HG02870 (cell line): ENCODE measurements at regions not wholly inside any gene's neighbourhood (a gene's known extent, or its start where the extent isn't known, plus 50 kb on each side); places are given as distances from the start of the nearest gene placed in this dataset.
"Not testable (repeated sequence)": the region's sequence is repeated elsewhere in the genome, so short reads cannot be mapped to it uniquely, and the experiment has no call there.

ENCODE experiments used
- ATAC-seq: cut with Tn5 transposase; IDR thresholded peaks from one replicate; pipeline ENCODE4 v1.9.1; 2021; ENCODE audit warnings: mild to moderate bottlenecking, moderate library complexity; ENCODE audit not compliant: unreplicated experiment

DNA sequence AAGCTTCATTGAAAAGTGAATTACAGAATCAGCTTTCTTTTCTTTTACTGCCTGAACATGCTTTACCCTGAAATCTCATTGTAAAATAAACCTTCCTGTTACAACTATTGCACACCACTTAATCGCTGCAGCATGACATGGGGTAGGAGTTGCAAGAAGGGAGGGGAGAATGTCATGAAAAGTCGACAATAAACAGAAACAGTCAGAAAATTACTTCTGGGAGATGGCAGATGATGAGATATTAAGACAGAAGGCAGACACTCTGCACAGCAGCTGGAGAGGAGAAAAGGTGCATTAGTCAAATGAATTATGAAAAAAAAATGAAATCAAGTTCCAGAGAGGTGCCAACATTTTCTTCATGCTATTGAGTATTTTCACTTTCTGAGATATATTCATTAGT lies 287.7 kb downstream of the PCDH7 start:
- ATAC-seq = no peak

DNA sequence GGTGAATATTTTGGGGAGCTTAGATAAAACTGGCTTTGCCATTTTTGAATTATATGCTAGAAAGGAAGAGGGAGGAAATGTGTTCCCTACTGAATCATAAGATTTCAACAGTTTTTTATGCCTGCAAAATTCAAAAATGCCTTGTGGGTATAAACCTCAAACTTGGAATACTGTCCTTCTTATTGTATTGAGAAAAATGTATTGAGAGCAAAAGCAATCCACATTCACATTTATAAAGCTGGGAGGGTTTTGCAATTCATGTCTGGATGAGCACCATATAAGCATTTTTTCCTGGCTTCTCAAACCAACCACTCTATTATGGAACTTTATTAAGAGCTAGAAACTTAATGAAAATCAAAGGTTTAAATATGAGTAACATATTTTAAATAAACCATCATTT lies 289.8 kb downstream of the PCDH7 start:
- no peak for ATAC-seq

DNA sequence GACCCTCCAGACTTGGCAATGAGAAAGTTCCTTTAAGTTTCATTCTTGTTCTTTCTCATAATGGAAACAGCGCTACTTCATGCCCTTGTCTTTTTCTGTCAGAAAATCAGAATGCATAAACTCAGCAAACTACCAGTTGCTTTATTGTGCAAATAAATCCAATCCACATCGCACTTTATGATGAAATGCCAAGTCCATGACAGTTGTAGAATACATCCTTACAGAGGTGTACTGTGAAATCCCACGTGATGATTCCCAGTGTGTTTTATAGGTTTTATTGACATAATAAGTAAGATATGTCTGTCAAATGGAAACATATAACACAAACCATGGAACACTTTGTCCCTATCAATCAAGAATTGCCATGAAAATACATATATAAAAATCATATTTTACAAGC lies 295.0 kb downstream of the PCDH7 start:
- ATAC-seq = no peak

DNA sequence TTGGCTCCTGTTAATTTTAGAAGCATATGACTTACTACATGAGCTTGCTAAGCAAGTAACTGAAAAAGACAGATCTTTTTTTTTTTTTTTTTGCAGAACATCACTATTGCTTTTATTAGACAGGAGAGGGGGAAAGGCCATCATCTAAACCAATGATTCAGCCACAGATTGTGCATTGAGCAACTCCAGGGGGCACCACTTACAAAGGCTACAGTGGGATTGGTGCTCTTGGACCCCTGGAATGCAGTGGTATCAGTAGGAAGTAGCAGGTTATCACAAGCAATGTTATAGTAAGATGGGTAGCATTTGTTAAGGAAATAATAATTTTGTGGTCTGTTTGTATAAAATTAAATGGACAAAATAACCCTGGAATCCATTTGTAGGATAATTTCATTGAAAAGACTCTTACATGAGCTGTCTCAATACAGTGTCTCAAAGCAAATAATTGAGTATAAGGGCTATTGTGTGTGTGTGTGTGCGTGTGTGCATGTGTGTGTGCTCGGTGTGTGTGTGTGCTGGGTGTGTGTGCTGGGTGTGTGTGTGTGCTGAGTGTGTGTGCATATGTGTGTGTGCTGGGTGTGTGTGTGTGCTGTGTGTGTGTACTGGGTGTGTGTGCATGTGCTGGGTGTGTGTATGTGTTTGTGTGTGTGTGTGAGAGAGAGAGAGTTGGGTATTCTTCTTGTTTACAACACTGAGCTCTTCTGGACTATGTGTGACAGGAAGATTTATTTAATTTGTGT lies 296.3 kb downstream of the PCDH7 start:
- no peak for ATAC-seq

DNA sequence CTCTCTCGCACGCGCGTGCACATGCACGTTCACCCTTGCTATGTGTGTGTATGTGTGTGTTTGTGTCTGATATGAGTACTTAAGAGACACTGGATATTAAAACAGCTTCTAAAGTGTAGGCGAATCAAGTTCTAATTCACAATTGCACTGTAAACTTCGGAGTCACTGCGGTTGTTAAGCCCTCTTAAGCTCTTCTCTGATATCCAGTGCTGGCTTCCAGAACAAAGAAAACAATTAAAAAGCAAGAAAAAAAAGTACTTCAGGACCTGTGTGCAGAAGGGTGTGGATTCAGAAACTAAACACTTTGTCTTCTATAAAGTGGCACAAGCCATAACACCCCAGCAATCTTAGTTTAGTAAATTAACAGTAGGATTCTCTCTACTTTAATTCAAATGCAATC lies 300.2 kb downstream of the PCDH7 start:
- ATAC-seq = no peak

DNA sequence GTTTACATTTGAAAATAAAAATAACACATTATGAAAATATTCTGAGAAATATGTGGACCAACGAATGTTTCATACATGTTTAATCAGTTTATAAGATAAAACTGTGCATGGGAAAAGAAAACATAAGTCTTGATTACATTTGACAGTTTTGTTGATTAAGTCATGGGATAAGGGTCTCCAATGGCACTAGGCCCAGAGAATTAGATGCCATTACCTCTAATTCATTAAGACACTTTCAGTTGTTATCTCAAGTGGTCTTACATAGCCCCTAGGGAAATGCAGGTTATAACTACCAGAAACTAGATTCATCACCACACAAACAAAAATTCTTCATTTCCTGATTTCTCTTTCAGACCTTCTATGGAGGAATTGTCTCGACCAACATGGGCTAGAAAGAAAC lies 300.8 kb downstream of the PCDH7 start:
- no peak for ATAC-seq

DNA sequence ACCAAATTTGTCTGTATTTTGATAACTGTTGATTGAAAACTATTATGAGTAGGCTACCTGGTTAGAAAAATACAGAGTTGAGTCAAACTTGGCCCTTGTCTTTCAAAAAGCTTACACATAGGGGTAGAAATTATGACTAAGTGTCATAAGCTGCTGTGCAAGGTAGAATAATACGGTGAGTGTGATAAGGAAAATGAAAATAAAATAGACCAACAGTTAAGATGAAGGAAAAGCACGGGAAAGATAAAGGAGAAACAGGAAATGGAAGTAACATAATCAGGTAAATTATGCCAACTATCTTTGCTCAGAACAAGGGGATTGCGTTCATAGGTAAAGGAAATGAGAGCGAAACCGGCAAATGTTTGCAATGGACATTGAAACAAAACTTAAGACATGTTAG lies 302.5 kb downstream of the PCDH7 start:
- ATAC-seq = no peak

DNA sequence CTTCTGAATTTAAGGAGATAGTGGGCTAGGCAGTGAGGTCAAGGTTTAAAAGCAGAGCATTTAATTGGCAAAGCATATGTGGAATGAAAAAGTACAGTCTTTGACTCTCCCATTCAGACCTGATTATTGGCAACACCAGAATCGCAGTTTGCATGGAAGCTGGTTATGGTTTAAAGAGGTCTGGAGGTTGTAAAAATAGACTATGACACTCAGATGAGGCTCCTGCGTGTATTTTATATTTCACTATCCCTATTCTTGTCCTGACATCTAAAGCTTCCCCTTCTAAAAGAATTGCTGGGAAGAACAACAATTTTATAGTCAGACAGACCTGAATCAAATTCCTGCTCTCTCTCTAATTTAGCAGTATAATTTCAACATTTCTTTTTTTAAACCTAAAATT lies 302.9 kb downstream of the PCDH7 start:
- no peak for ATAC-seq

DNA sequence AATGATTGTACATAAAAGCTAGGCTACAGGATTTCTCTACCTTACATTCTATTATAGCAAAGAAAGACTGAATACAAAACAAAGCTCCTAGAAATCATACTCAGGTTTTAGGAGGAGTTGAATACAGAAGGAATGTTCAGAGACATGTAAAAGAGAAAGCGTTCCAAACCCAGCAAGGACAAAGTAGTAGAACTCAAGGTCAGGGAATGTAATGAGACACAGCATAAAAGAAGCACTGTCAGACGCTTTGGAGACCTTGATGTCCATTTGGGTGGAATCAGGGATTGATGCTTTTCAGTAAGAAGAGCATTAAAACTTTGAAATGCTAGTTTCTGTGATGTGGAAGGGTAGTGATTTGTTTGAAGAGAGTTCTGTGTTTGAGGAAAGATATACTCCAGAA lies 303.6 kb downstream of the PCDH7 start:
- no peak for ATAC-seq

DNA sequence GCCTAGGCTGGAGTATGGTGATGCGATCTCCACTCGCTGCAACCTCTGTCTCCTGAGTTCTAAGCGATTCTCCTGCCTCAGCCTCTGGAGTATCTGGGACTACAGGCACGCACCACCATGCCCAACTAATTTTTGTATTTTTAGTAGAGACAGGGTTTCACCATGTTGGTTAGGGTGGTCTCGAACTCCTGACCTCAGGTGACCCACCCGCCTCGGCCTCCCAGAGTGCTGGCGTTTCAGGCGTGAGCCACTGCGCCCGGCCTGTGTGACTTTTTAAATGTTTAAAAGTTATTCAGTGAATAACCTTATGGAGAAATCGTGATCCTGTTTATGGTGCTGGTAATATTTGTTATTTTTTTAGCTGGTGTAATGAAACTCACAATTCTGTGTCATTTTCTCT lies 304.6 kb downstream of the PCDH7 start:
- not testable (repeated sequence) for ATAC-seq

DNA sequence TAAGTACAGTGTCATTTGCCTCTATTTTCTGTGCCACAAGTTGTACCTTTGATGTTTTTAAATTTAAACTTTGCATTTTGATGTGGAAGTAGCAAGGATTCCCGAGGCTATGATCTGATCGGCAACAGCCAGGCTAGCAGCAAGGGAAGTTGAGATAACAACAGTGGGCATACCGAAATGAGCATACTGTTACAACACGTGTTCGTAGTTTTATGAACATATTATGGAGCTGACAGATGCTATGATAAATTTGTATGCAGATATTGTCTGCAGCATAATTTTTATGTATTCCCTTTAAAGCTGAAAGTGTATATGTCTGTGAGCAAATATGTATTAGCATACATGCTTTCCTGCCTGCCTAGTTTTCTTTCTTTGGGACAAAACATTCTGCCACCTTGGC lies 306.1 kb downstream of the PCDH7 start:
- ATAC-seq = no peak

DNA sequence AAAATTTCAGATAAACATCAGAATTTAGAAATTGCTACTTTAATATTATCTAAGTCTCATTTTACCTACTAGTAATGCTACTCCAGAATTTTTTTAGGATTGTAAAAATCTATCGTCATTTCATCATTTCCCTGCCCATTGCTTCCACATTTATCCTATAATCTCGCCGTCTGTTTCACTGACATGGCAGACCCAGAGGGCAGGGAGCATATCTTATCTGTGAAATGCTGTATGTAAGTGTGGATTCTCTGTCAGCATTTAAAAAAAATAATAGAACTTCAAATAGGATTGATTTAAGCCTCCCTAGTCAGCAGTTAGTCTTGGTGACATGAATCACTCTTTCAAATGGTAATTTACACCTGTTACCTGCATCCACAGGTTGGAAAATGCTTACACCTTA lies 314.4 kb downstream of the PCDH7 start:
- ATAC-seq = no peak

DNA sequence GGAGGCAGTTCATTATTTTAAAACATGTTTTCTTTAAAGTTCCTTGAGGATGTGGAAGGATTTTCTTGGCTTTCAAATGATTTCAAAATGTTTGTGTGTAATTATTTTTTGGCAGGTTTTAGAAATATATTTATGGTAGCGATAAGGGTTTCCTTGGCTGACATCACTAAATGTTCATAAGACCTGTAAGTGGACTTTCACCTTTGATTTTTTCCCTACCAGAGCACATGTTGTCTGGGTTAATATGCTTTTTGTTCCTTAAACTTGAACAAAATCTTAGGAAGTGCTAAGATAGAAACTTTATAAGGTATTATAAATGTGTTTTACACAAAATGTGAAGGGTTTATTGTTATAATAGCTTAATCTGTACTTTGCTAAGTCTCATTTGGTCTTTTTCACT lies 315.6 kb downstream of the PCDH7 start:
- ATAC-seq = no peak

DNA sequence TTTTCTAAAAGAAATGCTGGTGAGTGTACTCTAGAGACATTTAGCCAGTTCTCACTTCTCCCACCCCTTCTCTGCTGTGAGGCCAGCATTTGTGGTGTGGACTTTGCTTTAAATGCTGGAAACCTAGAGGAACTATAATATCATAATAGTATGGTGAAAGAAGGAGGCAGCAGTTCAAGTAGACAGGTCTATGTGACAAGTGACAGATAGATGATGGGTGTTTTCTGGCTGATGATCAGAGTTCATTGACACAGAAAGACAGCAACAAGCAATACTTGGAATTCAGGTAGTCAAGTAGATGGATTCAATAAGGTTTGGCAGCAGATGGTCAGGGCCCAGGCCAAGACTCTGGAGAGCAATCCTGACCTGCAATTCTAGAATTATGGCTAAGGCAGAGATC lies 317.5 kb downstream of the PCDH7 start:
- no peak for ATAC-seq

DNA sequence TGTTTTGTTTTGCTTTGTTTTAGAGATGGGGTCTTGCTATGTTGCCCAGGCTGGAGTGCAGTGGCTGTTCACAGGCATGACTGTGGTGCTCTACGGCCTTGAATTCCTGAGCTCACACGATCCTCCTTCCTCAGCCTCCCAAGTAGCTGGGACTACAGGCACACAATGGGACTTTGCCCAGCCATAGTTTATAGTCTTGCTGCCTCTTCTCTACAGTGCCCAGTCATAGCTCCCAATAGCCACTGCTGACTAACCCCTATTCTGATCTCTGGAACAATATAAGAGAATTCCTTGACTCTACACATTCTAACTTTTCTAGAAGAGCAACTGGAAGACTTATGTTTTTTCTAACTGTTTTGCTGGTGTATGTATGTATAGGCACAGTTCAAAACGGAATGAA lies 319.2 kb downstream of the PCDH7 start:
- ATAC-seq = no peak

DNA sequence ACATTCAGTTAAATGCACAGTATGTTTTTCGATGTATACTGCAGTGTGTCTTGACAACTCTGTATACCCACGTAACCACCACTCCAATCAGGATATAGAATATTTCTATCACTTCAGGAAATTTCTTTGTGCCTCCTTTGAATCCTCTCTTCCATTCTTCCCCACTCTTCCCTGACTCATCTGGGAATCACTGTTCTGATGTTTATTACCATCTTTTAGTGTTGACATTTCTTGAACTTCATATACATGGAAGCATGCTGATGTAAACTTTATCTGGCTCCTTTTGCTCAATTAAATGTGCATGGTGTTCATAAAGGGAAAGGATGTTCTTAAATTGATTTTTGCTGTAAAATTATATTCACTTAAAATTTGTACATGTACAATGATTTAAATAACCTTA lies 319.9 kb downstream of the PCDH7 start:
- ATAC-seq = no peak

DNA sequence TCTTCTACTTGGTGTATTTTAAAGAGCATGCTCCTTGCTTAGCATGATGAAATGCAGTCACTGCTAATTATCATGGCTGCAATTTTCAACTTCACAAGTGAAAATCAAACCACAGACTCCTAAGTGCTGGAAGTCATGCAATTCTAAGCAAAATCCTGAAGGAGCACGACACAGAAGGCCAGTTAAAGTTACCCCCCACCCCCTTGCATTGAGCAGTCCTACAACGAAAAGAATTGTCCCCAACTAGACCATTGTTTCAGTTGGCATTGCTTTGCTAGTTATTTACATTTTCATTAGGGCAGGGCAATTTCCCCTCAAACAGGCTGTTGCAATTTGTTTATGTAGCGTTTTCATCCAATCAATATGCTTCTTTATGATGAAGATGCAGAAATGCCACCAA lies 321.2 kb downstream of the PCDH7 start:
- no peak for ATAC-seq

DNA sequence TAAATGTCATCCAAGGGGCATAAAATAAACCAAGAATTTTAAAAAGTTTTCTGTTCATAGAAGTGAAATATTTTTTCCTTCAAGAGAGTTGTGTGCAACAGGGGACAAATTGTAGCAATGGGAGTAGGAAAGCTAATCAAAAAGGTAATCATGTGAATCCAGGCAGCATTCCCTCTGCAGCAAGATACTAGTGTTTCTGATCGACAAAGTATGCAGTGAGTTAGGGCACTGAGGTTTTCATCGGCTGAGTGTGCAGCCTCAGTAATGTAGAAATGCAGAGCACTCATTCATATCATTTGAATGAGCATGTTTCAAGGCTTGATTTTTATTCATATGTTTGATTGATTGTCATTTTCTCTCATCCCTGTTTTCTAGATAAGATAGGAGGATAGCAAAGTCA lies 321.7 kb downstream of the PCDH7 start:
- no peak for ATAC-seq

DNA sequence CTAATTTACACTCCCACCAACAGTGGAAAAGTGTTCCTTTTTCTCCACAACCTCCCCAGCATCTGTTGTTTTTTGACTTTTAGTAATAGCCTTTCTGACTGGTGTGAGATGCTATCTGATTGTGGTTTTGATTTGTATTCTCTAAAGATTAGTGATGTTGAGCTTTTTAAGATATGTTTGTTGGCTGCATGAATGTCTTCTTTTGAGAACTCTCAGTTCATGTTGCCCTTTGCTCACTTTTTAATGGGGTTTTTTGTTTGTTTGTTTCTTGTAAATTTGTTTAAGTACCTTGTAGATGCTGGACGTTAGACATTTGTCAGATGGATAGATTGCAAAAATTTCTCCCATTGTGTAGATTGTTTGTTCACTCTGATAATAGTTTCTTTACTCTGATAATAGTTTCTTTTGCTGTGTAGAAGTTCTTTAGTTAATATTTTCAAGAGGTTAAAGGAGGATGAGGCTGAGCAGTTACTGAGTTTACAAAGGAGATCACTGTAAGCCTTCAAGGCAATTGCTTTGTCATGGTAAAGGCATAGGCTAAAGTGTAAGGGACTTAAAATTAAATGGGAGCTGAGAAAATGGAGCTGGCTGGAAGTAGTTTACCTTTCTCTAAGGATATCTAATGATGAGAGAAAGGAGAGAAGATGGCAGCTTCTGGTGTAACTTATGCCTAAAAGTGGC lies 323.4 kb downstream of the PCDH7 start:
- no peak for ATAC-seq

DNA sequence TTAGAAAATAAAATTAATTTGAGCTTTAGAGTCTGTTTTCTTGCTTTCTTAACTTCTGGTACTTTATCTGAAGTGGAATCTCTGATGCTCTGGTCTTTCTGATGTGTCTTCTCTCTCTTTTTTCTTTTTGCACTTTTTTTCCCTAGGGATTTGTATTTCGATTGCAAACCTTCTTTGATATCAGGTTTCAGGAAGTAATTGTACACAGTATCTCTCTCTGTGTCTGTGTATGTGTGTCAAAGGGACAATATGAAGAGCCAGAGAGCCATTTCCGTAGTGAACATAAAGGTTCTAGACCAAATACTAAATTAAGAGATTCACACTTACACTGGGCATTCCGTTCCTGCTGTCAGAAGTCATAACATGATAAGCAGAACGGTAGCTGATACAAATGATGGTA lies 325.0 kb downstream of the PCDH7 start:
- ATAC-seq = no peak

DNA sequence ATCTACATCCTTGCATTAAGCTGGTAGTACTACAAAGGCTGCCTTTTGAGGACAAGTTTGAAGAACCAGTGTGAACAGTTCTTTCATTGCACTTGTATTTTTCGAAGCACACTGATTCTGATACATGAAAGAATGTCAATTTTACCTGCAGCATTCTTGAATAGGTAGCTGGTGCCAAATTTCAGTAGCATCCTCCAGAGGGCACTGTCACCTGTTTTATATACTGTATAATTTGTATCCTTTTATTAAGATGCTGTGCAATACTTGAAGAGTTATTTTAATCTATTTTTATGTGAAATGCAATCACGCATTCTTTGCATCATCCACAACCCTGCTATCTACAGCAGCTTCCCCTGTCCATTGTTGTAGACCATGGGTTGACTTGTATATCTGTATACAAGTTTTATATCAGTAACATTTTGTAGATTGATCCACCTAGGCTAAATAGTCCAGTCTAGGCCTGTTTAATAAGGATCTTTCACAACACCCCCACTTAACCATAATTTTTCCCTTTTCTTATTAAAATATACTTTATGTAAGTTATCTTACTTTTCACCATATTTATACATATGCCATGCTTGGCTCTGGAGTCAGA lies 325.7 kb downstream of the PCDH7 start:
- no peak for ATAC-seq

DNA sequence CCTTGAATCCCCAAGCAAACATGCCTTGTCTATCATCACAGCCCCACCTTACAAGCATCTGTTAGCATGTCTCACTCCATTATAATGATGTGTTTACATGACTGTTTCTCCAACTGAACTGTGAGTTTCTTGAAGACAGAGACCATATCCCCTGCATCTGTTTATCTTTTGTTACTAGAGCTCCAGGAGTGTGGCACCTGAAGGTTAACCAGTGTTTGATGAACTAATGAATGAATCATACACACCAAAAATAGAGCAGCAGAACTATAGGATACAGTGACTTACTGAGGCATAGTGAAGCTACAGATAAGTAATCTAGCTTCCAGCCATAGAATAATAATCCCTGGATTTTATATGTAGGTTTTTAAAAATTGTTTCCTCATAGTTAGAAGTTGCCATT lies 331.0 kb downstream of the PCDH7 start:
- no peak for ATAC-seq
